GM12873 (cell line): ENCODE measurements at regions not wholly inside any gene's neighbourhood (a gene's known extent, or its start where the extent isn't known, plus 50 kb on each side); places are given as distances from the start of the nearest gene placed in this dataset.

Source experiments
- TF ChIP-seq, protein P1 (sequence below): IDR thresholded peaks from 2 replicates; pipeline ENCODE4 v1.5.1; 2012; ENCODE audit warnings: low read depth, mild to moderate bottlenecking, moderate library complexity, low read length, control low read depth; ENCODE audit not compliant: insufficient read depth; ENCODE audit errors: missing control alignments

DNA sequence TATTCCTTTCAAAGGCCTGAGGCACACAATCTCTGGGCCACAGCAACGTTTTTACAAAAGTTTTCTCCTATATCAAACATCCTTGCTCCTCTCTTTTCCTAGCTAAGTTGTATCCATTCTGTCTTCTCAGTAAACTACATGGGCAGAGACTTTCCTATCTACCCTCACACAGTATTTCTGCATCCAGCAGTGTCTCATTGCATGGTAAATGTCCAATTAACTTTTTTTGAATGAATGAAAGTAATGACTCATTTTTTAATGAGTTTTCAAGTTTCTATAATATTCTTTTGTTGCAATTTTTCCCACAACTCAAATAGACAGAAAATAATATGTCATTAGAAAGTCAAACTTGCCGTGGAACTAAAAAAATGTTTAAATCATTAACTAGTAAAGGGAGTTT is 688.6 kb downstream of the JRKL start:
- TF ChIP-seq, protein P1, sequence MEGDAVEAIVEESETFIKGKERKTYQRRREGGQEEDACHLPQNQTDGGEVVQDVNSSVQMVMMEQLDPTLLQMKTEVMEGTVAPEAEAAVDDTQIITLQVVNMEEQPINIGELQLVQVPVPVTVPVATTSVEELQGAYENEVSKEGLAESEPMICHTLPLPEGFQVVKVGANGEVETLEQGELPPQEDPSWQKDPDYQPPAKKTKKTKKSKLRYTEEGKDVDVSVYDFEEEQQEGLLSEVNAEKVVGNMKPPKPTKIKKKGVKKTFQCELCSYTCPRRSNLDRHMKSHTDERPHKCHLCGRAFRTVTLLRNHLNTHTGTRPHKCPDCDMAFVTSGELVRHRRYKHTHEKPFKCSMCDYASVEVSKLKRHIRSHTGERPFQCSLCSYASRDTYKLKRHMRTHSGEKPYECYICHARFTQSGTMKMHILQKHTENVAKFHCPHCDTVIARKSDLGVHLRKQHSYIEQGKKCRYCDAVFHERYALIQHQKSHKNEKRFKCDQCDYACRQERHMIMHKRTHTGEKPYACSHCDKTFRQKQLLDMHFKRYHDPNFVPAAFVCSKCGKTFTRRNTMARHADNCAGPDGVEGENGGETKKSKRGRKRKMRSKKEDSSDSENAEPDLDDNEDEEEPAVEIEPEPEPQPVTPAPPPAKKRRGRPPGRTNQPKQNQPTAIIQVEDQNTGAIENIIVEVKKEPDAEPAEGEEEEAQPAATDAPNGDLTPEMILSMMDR: no peak

DNA sequence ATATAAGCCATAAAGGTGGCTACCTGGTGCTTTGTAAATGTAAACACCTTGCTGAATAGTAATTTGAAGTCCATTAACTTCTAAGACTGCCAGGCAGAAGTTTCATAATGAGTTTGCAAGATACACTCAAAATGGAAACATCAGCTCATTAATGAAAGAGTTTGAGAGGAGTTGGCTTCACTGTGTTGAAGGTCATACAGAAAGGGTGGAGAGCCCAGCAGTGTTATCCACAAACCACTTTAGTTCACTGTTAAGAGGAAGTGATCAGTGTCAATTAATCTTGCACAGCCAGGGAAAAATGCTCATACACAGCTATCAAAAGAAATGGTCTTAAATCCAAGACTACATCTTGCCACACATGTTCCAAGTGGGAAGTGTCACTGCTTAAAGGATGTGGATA is 689.4 kb downstream of the JRKL start:
- TF ChIP-seq, protein P1: no peak

GRCh38 chr11:97087419-97087818 is 697.6 kb downstream of the JRKL start:
- TF ChIP-seq, protein P1: no peak

DNA sequence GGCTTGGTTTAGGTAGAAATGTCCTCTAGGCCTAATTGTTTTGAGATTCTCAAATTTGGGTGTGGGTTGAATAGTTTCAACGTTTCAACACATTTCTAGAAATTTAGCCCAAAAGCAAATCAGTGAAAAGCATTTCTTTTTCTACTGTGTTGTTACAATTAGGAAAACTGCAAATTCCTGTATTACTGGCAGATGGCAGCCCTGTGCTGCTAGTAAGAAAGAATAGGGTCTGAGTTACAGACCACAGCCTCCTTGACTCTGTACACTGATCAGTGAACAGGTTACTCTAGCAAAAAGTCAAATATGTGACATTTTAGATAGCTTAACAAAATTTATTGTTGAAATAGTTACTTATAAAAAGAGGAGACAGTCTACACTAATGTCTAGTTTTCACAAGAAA is 703.0 kb downstream of the JRKL start:
- TF ChIP-seq, protein P1: no peak

DNA sequence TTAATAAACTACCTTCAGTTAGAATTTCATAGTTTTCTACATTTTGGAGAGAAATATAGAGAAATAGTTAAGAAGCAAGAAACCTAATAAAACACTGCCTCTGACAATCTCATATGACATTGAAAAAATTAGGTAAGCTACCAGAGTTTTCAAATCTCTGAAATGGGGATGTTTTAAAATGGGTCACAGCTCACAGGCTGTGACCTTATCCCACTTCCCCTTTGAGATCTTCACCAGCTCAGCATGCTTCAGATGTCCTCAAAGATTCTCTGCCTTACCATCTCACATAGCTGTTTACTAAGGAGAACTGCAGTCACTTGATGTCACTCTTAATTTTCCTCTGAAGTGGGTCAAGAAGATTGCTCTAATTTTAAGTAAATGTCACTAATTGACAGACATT is 717.8 kb downstream of the JRKL start:
- TF ChIP-seq, protein P1: no peak

DNA sequence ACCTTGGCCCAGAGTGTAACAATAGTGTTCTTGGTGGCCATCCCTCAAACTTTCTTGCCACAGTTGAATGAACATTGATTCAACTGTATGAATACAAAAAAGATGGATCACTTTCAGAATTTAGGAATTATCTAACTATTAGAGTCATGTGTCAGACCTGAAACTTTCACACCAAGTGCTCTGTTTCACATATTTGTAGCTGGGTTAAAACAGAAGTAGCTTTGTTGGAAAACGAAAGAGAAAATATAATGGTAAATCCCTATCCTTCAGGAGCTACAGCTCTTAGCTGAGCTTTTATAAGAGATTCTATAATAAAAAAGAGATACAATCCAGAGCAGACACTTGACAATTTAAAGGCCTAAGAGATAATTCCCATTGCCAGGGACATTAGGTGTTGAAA is 719.3 kb downstream of the JRKL start:
- TF ChIP-seq, protein P1: no peak

DNA sequence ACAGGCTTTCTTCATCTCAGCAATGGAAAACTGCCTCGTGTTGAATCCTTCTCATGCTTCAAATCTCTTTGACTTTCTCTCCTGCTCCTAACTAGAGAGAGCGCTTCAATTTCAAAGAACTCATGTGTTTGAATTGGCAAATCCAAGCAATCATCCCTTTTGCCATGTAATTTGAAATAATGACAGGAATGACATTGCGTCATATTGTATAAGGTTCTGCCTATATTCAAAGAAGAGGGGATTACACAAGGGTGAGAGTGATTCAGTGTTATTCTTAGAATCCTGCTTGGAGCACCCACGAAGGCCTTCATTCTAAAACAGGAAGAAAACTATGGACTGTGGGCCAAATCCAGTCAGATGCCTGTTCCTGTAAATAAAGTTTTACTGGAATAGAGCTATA is 720.6 kb downstream of the JRKL start:
- TF ChIP-seq, protein P1: no peak
